Lung (tissue), 11 donors: ENCODE measurements at regions not wholly inside any gene's neighbourhood (a gene's known extent, or its start where the extent isn't known, plus 50 kb on each side); places are given as distances from the start of the nearest gene placed in this dataset.

ENCODE experiments used
- ATAC-seq: fragments of 200-7000 bp; cut with Tn5 transposase; one replicate; pipeline ENCODE4 v1.9.1; 2020; ENCODE audit warnings: moderate number of reproducible peaks; ENCODE audit not compliant: insufficient read depth, low FRiP score
- DNase-seq, 3 donors: peaks; one replicate each; pipeline ENCODE4 v3.0.0-alpha.2; 2013 to 2017
- H3K27ac ChIP-seq, 2 donors: one replicate each; pipeline ENCODE4 v1.5.1; 2013; ENCODE audit warnings: mild to moderate bottlenecking in 2 of 2, moderate library complexity in 2 of 2, control low read depth in 1 of 2, inconsistent platforms in 1 of 2, low read depth in 1 of 2, low read length in 1 of 2
- H3K27me3 ChIP-seq, 3 donors: one replicate each; pipeline ENCODE4 v1.5.1; 2013; ENCODE audit warnings: low read length in 2 of 3; ENCODE audit not compliant: control insufficient read depth in 3 of 3, insufficient read depth in 3 of 3
- H3K36me3 ChIP-seq, 4 donors: one replicate each; pipeline ENCODE4 v1.5.1; 2013; ENCODE audit warnings: low read length in 4 of 4, mild to moderate bottlenecking in 1 of 4, moderate library complexity in 1 of 4; ENCODE audit not compliant: control insufficient read depth in 4 of 4, insufficient read depth in 4 of 4
- H3K4me1 ChIP-seq, 5 donors: one replicate each; pipeline ENCODE4 v1.5.1; 2013; ENCODE audit warnings: low read length in 5 of 5, mild to moderate bottlenecking in 2 of 5, moderate library complexity in 1 of 5; ENCODE audit not compliant: control insufficient read depth in 5 of 5, insufficient read depth in 5 of 5
- H3K4me3 ChIP-seq: one replicate; pipeline ENCODE4 v1.5.1; 2013; ENCODE audit warnings: mild to moderate bottlenecking, control low read depth, moderate library complexity
- H3K9ac ChIP-seq, 2 donors: one replicate each; pipeline ENCODE4 v1.5.1; 2013; ENCODE audit warnings: low read length in 2 of 2, control low read depth in 1 of 2; ENCODE audit not compliant: insufficient read depth in 1 of 2
- H3K9me3 ChIP-seq, 4 donors: one replicate each; pipeline ENCODE4 v1.5.1; 2013; ENCODE audit warnings: low read length in 3 of 4, mild to moderate bottlenecking in 1 of 4, moderate library complexity in 1 of 4; ENCODE audit not compliant: control insufficient read depth in 4 of 4, insufficient read depth in 3 of 4
- WGBS, 2 donors: extraction: QIAGEN DNeasy Blood & Tissue Kit; methylation state at CpG; one replicate each; pipeline ENCODE4 v1.1.7; 2013; 5-methylcytosine and 5-hydroxymethylcytosine counted together
- TF ChIP-seq, protein P1 (sequence below): IDR thresholded peaks from 2 replicates; pipeline ENCODE4 v1.5.1; 2012; ENCODE audit warnings: mild to moderate bottlenecking; ENCODE audit errors: control extremely low read depth, extremely low read depth
- donor health status: control.
- donor health status: control.
- donor health status: Bipolar disorder and iron deficiency.
- donor health status: healthy.
- donor health status: DM: yes; HTN: yes; CAD: no.

DNA sequence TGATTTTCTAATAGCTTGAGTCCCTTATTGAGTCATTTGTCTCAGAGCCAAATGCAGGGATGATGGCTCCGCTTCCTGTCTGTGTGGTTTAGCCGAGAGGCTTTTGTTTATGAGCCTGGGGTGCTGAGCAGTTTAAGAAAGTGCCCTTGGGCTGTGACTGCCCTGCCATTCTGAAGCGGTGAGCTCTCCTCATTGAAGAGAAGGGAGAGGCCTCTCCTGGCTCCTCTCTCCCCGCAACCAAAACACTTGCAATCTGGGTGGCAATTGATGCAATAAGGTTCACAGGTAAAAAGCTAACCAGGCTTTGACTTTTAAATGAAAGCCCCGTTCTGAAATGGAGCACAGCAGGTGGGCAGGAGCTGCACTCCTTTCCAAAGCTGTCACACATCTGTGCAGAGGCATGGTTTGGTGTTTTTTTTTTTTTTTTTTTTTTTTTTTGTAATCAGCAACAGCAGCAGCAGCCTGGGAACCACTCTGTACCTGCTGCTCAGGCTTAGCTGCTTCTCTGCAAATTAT lies 403.7 kb downstream of the SIPA1L2 start:
- TF ChIP-seq, protein P1, sequence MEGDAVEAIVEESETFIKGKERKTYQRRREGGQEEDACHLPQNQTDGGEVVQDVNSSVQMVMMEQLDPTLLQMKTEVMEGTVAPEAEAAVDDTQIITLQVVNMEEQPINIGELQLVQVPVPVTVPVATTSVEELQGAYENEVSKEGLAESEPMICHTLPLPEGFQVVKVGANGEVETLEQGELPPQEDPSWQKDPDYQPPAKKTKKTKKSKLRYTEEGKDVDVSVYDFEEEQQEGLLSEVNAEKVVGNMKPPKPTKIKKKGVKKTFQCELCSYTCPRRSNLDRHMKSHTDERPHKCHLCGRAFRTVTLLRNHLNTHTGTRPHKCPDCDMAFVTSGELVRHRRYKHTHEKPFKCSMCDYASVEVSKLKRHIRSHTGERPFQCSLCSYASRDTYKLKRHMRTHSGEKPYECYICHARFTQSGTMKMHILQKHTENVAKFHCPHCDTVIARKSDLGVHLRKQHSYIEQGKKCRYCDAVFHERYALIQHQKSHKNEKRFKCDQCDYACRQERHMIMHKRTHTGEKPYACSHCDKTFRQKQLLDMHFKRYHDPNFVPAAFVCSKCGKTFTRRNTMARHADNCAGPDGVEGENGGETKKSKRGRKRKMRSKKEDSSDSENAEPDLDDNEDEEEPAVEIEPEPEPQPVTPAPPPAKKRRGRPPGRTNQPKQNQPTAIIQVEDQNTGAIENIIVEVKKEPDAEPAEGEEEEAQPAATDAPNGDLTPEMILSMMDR: no peak
- WGBS, 2 donors: 32 to 50% methylated on average over 5 of the region's 5 CpGs
- H3K4me1 ChIP-seq: peaks cover 0 to 4% (median 0%) of the 10 kb centered on the region in 5 donors
- H3K27ac ChIP-seq: no peak overlapping the region
- H3K4me3 ChIP-seq: no peak overlapping the region
- H3K9me3 ChIP-seq: no peaks in the 10 kb centered on the region
- DNase-seq (peak in 2 of 3 donors; percentile 43 to 60), ATAC-seq (no peak)
- H3K27me3 ChIP-seq: no peaks in the 10 kb centered on the region
- H3K36me3 ChIP-seq: no peaks in the 10 kb centered on the region
- H3K9ac ChIP-seq: no peak overlapping the region

DNA sequence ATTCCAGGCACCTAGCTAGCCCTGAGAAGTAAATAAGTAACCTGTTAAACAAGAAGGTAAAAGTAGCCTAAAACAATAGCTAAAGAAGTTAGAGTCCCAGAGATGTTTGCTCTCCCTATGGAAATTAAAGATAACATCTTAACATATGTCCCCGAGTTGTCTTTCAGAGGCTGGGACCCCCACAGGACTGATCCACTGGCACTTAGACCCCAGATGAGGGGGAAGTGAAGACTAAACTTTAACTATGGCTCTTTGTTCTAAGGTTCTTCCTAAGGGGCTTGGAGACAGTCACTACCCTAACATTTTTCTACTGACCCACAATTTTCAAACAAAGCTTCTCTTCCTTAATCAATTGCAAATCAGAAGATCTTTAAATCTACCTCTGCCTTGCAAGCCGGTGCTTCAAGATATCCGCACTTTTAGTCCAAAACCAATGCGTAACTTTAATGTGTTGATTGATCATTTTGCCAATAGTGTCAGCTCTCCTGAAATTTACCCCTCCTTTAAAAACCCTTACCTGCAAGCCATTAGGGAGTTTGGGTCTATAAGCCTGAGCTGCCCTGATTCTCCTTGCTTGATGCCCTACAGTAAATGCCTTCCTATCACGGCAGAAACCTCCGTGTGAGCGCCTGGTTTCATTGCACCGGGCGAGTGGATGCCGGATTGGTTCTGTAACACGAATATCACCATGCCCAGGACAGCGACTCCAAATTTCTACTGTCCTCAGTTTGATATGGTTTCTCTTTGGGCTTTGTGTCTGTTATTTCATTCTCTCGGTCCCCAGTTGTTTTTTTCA lies 404.4 kb downstream of the SIPA1L2 start:
- Histone ChIP-seq H3K4me1 (peaks cover 0 to 4% (median 0%) of the 10 kb centered on the region in 5 donors), H3K9me3 (no peaks in the 10 kb centered on the region), H3K9ac (no peak overlapping the region), H3K4me3 (no peak overlapping the region), H3K27me3 (no peaks in the 10 kb centered on the region), H3K36me3 (no peaks in the 10 kb centered on the region), H3K27ac (no peak overlapping the region)
- 63 to 81% methylated on average over 13 of the region's 13 CpGs for WGBS, 2 donors
- no peak for ATAC-seq
- no peak for DNase-seq
- TF ChIP-seq, protein P1: no peak

DNA sequence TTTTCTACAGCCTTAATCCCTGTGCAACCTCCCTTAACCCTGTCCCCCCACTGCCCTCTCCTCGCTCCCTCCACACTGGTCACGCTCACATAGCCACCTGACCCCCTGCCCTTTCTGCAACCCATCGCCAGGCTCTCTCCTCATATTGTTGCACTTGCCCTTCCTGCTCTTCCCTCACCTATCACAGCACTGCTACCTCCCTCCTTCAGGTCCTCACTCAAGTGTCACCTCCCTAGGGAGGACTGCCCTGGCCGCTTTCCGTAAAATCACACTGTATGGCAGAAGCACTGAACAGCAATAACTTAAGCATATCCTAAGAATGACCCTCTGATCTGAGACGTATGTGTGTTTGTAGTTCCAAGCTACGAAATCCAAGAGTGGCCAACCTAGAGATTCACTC lies 406.0 kb downstream of the SIPA1L2 start:
- 90 to 93% methylated on average over 7 of the region's 7 CpGs for WGBS, 2 donors
- Histone ChIP-seq H3K9ac (no peak overlapping the region), H3K9me3 (peaks cover 0 to 2% (median 0%) of the 10 kb centered on the region in 4 donors), H3K27me3 (no peaks in the 10 kb centered on the region), H3K4me3 (no peak overlapping the region), H3K36me3 (no peaks in the 10 kb centered on the region), H3K27ac (no peak overlapping the region), H3K4me1 (peaks cover 0 to 4% (median 0%) of the 10 kb centered on the region in 5 donors)
- no peak for ATAC-seq
- TF ChIP-seq, protein P1: no peak
- no peak for DNase-seq
